ENCODE measurements at regions not wholly inside any gene's neighbourhood (a gene's known extent, or its start where the extent isn't known, plus 50 kb on each side); places are given as distances from the start of the nearest gene placed in this dataset.
A peak's percentile ranks its signal among the peaks of the same experiment; 100 is the strongest.
"Not testable (repeated sequence)": the region's sequence is repeated elsewhere in the genome, so short reads cannot be mapped to it uniquely, and the experiment has no call there.

DNA sequence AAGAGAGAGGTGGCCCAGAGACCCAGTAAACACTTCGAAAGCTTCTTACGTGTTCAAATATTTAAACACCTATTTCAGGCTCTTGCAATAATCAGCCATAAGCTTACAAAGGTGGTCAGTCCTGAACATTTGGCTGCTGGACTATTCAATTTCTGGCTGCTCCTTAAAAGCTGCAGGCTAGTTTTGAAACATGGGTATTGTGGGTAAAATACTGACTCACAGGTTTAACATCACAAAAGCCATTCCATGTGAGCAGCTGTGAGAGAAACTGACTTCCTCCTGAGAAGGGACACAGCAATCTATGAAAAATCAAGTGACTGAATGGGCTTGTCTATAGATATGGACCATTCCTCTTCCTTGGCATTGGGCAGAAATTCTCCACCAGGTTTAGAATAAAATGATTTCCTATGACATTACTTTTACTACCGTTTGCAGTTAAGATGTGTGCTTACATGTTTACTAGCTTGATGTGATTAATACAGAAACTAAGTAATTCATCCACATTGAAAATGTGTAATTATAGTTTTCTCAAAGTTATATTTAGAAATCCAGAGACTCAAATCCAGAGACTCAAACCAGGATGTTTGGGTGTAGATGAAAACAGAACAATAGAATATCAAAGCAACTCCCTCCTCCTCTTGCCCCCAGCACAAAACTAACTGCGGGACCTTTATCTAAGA lies 252.3 kb downstream of the GATA3 start:
- no peak for FAIRE-seq
- no peak for DNase-seq (ENCODE audit: low spot score)

DNA sequence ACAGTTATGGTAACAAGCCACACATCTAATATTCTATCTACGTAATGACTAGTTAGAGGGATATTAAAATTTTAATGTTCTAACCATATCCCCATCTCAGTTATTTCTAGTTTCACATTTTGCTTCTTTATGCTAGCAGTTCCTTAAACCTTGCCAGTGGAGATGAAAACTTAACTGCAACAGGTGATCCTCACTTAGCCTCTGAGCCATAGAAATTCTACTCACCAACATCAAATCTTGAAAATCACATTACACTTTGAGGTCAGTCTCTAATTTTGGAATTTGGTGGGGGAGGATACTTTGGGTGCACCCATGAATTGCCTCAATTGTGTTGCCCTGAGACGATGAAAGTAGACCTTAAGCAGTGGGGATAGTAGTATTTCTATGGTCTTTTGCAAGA lies 256.4 kb downstream of the GATA3 start:
- no peak for FAIRE-seq

DNA sequence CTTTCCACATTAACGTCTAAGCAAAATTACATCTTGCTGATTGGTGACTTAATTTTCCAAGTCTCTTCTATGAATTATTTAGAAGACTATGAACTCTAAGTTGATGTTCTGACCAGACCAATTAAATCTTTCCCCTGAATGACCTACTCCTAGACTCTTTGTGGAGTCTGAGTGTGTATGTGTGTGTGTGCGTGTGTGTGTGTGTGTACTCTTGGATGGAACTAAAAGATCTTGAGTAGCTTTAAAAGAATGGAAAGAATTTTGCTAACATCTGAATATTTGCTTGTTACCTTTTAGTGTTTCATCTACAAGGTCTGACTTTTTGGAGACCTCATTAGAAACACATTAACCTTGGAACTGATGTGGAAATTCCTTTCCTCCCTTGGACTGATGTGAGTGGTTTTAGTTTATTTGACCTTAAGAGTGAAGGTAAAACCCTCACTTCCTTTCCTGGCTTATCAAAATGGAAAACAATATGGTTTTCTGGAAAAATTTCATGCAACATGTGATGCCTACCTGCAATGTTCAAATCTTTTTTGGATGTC lies 257.1 kb downstream of the GATA3 start:
- no peak for FAIRE-seq
- no peak for DNase-seq (ENCODE audit: low spot score)

More for the DNA sequence above, 256.4 kb downstream of the GATA3 start:
- no peak for DNase-seq (ENCODE audit: low spot score)

DNA sequence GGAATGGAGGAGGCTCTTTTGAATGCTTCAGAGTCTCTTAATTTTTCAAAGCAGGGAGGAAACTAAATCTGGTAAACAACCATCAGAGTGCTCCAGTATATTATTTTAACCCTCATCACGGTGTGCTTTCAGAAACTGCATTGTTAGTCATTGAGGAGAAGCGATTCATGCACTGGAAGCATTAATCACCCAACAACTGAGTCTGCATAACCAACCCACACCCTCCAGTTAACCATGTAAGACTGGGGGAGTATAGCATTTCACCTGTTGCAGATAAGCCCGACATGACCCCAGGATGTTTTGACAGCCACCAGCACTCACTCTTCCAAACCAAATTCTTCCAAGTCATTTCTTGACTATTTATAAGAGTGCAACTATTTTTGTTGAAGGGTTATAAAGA lies 257.6 kb downstream of the GATA3 start:
- FAIRE-seq, result no peak

DNA sequence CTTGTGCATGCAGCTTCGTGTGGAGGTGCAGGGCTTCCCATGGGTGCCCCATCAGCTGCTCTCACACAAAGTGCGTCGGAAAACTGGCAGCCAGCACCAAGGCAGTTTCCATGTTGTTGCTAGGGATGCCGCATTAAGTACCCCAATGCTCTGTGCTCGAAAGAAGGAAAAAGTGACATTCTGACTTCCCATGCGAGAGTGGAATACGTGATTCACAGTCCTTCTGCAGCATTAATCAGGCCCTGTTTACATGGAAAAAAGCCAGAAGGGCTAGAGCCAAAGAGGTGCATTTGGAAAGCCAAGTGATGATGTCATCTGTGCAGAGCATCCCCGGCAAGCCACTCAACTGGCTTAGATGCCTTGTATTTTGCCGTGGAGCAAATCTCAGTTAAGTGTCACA lies 258.3 kb downstream of the GATA3 start:
- FAIRE-seq, result no peak
- DNase-seq (ENCODE audit: low spot score), result no peak

More for the DNA sequence above, 257.6 kb downstream of the GATA3 start:
- DNase-seq (ENCODE audit: low spot score), result peak; percentile 24

DNA sequence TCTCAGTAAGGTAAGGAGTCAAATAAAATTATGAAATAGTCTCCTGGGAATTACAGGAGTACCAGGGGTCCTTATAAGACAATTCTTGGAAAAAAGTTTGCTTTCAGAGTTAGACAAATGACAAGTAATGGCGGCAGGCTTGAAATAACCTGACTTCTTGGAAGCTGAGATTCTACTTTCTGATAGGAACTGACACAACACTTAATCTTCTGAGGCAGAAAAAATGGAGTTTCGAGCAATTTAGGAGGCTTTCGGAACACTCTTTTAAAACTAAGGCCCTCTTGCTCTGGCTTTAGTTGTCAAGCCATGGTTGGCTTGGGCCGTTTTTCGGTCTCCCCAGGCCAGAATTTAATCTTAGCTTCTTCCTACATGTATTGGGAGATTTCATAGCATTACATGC lies 260.0 kb downstream of the GATA3 start:
- FAIRE-seq, result no peak
- no peak for DNase-seq (ENCODE audit: low spot score)

DNA sequence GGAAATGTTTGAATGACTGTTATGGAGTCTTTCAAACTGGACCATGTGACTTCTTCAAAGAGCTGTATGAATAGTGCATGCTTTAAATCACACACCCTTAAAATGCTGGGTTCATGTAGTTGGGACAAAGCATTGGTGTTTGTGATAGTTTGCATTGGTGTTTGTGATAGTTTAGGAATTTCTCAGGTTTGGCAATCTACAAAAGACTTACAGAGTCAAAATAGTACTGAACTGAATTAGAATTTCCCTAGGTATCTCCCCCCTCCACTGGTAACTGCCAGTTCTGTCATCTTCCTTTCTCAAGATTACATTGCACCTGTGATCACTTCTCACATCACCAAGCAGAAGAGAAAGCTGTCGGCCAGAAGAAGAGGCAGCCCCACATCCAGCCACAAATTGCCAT lies 261.1 kb downstream of the GATA3 start:
- DNase-seq (ENCODE audit: low spot score), result no peak
- FAIRE-seq, result no peak

DNA sequence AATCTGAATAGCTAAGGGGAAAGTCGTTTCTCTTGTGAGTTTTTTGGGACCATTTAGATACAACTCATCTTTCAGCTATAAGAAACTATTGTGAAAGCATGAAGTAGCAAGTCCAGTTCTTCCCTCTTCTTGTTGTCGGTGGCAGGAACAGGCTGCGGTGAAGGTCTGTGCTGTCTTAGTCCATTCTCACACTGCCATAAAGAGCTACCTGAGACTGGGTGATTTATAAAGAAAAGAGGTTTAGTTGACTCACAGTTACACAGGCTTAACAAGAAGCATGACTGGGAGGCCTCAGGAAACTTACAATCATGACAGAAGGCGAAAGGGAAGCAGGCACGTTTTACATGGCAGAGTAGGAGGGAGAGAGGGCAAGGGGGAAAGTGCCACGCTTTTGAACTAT lies 261.8 kb downstream of the GATA3 start:
- DNase-seq (ENCODE audit: low spot score) (no peak), FAIRE-seq (no peak)

DNA sequence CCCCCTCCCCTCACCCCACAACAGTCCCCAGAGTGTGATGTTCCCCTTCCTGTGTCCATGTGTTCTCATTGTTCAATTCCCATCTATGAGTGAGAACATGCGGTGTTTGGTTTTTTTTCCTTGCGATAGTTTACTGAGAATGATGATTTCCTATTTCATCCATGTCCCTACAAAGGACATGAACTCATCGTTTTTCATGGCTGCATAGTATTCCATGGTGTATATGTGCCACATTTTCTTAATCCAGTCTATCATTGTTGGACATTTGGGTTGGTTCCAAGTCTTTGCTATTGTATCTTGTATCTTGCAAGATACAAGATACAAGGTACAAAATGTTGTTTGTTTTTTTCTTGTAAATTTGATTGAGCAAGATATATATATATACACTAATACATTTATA lies 263.9 kb downstream of the GATA3 start:
- FAIRE-seq; DNase-seq (ENCODE audit: low spot score): not testable (repeated sequence)

DNA sequence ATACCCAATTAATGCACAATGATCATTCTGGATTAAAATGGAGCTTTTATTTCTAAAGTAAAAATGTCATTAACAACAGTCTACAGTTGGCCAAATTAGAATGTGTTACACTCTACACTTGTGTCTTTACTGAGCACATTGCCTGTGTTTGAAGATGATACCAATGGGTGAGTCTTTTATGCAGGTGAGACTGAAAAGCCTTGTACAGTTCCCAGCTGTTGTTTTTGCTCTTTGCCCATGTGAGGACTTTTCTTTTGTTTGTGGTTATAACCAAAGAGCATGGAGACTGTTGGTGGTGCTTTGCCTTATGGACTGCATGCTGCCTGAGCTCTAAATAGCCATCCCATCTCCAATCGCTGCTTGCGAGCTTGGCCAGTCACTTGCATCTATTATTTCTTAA lies 264.5 kb downstream of the GATA3 start:
- FAIRE-seq (no peak), DNase-seq (ENCODE audit: low spot score) (no peak)

DNA sequence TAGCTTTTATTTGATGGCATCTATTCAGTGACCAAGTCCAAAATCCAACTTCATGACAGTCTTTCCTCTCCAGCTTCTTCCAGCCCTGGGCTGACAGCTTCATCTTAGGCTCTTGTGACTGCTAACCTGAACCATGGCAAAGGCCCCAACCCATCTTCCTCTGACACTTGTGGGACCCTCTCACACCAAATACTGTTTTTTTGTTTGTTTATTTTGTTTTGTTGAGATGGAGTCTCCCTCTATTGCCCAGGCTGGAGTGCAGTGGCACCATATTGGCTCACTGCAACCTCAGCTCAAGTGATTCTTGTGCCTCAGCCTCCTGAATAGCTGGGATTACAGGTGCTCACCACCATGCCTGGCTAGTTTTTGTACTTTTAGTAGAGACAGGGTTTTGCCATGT lies 265.2 kb downstream of the GATA3 start:
- no peak for DNase-seq (ENCODE audit: low spot score)
- FAIRE-seq, result no peak

DNA sequence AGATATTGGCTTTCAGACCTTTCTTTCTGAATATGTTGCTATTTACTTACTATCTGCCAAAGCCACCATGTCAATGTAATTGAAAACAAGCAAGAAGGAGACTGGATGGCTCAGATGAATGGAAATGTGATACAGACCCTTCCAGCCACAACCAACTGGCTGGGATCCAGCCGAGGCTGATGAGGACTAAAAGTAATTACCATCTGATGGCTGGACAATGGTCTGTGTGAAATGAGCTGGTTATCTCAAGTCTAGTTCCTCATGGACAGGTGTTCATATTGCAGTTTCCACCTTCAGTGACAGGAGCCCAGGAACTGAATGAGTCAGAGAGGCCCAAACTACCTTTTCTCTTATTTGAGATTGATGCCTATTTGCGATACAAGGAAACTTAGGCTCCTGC lies 267.5 kb downstream of the GATA3 start:
- FAIRE-seq (no peak), DNase-seq (ENCODE audit: low spot score) (no peak)

DNA sequence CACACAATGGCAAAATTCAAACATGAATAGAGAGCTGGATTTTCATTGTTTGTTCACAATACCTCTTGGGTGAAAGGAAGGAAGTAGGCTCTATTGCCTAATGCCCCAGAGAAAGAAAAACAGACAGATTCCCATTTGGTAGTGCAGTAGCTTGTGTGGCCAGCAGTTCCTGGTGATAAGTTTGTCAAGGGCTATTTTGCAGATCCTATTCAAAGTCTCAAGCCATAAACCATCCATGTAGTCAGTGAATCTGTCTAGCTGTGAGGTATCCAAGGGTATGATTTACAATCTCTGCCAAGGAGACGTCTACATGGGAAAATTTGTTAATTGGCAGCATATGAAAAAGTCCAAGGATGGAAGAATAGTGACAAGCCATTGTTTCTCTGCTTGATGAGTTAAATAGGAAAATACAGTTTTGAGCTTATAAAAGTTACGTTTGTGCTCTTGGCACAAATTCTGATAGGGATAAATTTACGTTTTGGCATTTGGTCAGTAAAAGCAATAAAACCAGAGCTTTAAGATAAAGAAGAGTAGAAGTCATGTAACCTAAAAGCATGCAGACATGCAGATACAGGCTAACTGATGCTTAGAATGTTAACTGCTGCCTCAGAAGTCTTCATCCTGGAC lies 269.1 kb downstream of the GATA3 start:
- FAIRE-seq, result no peak
- no peak for DNase-seq (ENCODE audit: low spot score)

DNA sequence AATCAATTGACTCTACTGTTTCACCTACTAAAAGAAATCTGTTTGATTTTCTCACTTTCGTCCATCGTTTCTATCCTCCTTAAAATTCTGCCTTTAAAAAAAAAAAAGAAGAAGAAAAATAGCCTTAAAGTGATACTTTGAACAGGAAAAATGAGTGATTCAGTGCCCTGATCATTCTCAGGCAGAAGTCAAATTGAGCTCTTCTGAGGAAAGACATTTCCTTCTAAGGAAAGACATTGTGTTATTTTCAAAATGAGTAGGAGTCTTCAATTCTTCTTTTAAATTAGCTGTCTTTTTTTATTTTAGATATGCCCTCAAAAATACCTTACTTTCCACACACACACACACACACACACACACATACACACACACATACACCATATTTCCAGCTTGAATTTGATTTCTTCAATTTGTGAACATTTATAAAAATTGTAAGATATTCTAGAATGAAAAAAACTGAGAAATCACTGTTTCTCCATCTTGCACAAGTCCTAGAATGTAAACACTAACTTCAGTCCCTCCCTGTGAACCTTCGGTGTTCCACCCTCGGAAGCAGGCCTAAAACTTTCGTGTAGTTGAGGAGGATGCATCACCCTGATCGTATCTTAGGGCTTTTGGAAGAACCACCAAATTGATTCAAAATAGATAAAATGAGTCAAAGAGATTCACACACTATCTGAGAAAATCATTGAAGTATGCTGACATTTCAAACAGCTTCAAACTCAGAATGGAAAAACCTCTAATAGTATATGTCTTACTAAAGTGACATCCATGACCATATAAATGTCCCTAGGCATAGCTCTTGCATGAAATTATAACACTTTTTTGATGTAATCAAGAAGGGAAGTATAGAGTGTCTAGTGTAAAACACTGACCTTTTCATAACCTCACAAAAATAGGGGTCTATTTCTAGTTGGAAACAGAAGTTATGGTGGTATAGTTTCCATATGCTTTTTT lies 270.8 kb downstream of the GATA3 start:
- FAIRE-seq, result no peak
- no peak for DNase-seq (ENCODE audit: low spot score)

DNA sequence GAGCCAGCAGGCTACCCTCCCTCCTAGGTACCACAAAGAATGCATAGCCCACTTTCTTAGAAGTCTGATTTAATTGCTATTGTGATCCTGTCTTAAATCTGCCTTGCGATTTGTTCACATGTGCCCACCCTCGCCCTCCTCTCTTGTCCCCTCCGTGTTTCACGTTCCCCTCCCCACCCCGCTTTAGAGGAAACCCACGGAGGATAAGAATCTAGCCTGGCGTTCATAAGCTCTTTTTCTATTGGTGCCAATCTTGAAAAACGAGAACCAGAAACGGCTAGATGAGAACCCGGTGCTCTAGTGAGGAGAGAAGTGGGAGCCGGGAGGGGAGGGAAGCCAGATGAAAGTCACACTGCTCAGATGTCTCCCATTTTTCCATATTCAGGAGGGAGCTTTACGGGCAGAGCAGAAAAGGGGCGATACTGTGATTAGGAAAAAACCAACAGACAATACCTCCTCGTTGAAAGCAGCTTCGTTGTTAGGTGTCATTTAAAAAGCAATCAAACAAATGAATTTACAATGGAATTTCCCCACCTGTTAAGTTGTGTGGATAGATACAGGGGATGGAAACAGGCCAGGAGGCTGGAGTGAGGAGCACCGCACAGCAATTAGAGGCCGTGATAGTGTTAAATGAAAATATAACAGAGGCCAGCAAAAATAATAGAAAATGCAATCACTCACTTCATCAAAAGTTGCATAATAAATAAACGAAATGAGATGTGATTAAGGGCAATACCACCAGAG lies 272.1 kb downstream of the GATA3 start:
- DNase-seq (ENCODE audit: low spot score), result no peak
- no peak for FAIRE-seq

DNA sequence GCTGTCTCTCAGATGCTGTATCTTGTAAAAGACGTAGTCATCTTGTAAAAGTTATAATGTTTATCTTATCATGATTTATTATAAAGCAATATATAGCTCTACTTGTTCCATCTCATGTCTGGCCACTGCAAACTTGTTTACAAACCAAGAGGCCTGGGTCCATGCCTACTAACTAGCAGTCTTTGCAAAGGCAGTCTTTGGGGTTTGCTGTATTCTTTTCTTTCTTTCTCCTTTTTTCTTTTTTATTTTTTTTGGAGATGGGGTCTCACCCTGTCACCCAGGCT lies 272.6 kb downstream of the GATA3 start:
- FAIRE-seq, result no peak
- DNase-seq (ENCODE audit: low spot score), result no peak

DNA sequence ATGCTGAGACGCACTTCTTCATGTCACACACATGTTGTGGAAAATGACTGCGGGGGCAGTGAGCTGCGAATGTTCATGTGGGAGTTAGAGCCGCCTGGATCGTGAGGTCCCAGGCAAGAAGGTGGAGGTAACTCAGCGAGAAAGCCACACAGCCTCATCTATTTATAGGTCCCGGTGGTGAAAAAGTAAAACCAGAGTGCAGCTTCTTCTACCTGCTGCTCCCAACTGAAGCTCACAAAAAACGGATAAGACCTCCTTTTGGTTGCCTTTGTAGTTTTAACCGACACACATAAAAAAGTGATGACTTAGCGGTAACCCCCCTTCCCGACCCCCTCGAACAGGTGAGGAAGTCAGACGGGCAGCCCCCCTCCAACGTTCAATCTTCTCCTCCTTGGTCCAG lies 276.9 kb downstream of the GATA3 start:
- DNase-seq (ENCODE audit: low spot score) (no peak), FAIRE-seq (no peak)

DNA sequence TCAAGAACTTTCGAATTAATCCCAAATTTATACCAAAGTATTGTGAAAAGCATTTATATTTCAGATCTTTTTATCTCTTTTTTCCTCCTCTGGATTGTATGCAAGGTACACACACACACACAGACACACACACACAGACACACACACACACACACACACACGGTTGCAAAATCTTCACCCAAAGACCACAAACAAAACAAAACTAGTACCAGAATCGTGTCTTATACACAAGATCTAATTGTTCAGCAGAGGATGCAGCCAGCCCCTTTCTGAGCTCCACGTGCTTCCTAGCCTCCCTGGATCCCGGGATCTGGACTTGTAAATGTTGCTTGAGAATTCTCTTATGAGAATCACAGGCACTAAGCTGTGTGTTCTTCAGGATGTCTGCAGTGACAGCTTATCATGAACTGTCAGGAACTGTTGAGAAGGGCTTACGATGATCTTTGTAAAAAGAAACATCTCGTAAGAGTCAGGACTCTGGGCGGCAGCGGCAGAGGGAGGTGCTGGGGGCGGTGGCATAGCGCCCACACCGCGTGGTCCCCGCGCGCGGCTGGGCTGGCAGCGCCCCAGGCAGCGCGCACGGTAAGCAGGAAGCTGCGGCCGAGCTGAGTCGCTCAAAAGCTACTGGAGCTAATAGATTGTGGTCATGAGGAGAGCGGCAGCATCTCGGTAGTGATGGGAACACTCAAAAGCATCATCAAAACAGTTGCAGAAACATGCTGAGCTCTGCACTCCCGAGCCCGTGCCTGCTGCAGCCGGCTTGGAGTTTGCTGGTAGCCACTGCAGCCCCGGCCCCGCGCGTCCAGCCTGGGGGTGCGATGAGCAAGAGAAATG lies 277.6 kb downstream of the GATA3 start:
- DNase-seq (ENCODE audit: low spot score) (peak; percentile 71), FAIRE-seq (no peak)

DNA sequence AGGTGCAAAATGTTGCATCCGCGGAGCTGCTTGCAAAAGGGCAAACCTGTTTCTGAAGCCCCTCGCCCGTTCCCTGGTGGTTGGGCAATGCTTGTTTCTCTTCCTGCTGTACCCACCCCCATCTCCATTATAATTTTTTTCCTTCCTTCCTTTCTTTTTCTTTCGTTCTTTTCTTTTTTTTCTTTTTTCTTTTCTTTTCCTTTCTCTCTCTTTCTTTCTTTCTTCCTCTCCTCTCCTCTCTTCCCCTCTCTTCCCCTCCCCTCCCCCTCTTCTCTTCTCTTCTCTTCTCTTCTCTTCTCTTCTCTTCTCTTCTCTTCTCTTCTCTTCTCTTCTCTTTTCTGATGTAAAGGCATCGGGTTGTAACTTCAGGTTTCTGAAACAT lies 278.2 kb downstream of the GATA3 start:
- FAIRE-seq, result no peak

DNA sequence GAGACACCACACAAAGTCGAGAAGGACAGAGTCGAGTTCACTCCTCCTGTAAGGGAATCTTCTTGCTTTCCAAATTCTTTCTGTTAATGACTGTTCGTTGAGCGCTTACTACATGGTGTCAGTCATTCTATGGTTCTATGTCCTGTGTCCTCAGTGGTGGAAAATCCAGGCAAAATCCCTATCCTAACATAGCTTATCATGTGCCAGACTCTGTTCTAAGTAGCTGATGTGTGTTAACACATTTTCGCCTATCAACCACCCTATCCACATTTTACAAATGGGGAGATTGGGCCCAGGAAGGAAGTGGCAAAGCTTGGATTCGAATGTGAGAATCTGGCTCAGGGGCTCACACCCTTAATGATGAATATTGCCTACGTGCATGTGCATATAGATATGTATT lies 280.1 kb downstream of the GATA3 start:
- DNase-seq (ENCODE audit: low spot score), result no peak
- FAIRE-seq, result no peak

More for the DNA sequence above, 278.2 kb downstream of the GATA3 start:
- no peak for DNase-seq (ENCODE audit: low spot score)

Measured in RCC 7860 (cell line).